Erythroblast (primary cell): ENCODE measurements at regions not wholly inside any gene's neighbourhood (a gene's known extent, or its start where the extent isn't known, plus 50 kb on each side); places are given as distances from the start of the nearest gene placed in this dataset.

Source experiments
- GATA1 ChIP-seq: IDR thresholded peaks from 2 replicates; pipeline ENCODE4 v1.6.1; 2011; ENCODE audit warnings: low read depth, mild to moderate bottlenecking, control low read depth, low read length, moderate library complexity
- POLR2A ChIP-seq: IDR thresholded peaks from 2 replicates; pipeline ENCODE4 v1.6.1; 2011; ENCODE audit warnings: mild to moderate bottlenecking, low read length

DNA sequence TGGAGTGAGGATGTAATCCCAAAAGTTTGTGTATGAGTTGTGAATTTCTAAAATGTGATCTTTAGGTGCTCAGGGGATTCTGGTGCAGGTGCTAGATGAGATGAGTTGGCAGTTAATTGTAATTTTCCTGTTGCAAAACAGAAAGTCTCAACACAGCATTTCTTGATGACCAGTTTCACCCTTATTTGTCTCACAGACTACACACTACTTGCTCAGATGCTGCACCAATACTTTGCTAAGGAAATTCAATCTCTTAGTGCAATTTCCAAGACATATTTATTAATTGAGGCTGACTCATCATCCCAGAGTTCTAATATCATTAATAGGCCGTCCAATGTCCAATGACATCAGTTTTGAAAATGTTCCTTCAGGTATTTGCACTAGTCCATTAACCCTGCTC lies 159.2 kb upstream of the SFRP2 start:
- TF ChIP-seq POLR2A (no peak), GATA1 (no peak)
